ENCODE measurements at regions not wholly inside any gene's neighbourhood (a gene's known extent, or its start where the extent isn't known, plus 50 kb on each side); places are given as distances from the start of the nearest gene placed in this dataset.

DNA sequence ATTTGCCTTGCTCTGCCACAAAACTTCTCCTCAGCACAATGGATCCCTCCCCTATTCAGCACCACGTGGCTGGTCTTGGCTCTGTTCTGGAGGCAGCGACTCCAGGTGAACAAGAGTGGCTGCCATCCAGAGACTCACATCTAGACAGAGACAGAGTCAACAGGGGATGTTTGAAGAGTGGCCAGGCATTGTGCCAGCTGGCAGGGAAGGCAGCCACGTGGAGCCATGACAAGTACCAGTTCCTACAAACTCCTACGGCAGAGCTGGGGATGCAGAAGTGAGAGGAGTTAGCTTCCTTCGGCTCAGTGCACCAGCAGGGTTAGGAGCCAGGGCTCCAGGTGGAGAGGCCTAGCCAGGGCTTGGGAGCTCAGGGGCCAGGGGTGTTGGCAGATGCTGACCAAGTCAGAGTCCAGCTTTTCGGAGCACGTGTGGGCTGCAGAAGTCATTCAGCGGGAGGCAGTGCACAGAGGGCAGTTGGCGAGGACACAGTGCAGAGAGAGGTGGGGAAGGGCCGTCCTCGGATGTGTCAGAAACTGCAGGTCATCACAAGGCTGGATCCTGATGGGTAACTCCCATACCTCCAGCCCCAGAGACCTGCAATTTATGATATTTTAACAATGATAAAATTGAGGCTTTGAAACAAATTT is 171.7 kb upstream of the PDE10A start:
- no peak for TF ChIP-seq CTCF (conservative IDR thresholded peaks at IDR 0.05)
- 0 out of 2 replicates have a peak, but pooled peaks have one; percentile 11 for TF ChIP-seq ZFX (IDR thresholded peaks at IDR 0.05)
